Choroid plexus epithelial cell (primary cell): ENCODE measurements at regions not wholly inside any gene's neighbourhood (a gene's known extent, or its start where the extent isn't known, plus 50 kb on each side); places are given as distances from the start of the nearest gene placed in this dataset.

ENCODE experiments used
- DNase-seq: peaks from one replicate; pipeline ENCODE4 v3.0.0-alpha.2; 2010; ENCODE audit warnings: low read depth
- H3K4me3 ChIP-seq: 2 replicates; pipeline ENCODE4 v1.5.1; 2011; ENCODE audit warnings: low read depth, mild to moderate bottlenecking, control low read depth, low read length, moderate library complexity
- TF ChIP-seq, protein P1 (sequence below): conservative IDR thresholded peaks from 2 replicates; pipeline ENCODE4 v1.5.1; 2011; ENCODE audit warnings: low read depth, mild to moderate bottlenecking, control low read depth, inconsistent platforms, low read length, moderate library complexity

DNA sequence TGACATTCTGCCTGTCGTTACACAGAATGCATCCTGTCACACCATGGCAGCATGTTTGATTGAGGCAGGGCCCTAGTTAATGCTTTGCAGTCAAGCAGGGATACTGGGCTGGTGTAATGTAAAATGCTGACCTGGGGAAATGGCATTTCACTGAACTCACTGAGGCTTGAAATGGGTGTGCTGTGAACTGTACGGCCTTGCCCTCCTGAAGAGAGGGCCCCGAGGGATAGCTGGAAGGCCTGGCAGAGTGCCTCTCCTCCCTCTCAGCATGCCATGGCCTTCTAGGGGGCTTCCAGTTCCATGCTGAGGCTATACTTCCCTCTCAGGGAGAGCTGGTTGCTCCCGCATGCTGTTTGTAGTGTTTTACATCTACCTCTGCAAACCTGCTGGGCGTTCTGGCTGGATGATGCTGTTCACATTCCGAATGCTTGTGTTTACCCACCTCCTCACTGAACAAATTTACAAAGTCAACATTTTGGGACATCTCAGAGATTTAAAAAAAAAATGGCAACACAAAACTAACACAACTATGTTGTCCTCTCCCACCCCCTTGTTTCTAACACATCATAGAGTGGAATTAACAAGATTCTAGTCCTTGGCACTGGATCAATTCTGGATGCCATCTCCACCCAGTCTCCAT lies 416.7 kb upstream of the CADM1 start:
- TF ChIP-seq, protein P1, sequence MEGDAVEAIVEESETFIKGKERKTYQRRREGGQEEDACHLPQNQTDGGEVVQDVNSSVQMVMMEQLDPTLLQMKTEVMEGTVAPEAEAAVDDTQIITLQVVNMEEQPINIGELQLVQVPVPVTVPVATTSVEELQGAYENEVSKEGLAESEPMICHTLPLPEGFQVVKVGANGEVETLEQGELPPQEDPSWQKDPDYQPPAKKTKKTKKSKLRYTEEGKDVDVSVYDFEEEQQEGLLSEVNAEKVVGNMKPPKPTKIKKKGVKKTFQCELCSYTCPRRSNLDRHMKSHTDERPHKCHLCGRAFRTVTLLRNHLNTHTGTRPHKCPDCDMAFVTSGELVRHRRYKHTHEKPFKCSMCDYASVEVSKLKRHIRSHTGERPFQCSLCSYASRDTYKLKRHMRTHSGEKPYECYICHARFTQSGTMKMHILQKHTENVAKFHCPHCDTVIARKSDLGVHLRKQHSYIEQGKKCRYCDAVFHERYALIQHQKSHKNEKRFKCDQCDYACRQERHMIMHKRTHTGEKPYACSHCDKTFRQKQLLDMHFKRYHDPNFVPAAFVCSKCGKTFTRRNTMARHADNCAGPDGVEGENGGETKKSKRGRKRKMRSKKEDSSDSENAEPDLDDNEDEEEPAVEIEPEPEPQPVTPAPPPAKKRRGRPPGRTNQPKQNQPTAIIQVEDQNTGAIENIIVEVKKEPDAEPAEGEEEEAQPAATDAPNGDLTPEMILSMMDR: no peak
- H3K4me3 ChIP-seq: no peak overlapping the region

DNA sequence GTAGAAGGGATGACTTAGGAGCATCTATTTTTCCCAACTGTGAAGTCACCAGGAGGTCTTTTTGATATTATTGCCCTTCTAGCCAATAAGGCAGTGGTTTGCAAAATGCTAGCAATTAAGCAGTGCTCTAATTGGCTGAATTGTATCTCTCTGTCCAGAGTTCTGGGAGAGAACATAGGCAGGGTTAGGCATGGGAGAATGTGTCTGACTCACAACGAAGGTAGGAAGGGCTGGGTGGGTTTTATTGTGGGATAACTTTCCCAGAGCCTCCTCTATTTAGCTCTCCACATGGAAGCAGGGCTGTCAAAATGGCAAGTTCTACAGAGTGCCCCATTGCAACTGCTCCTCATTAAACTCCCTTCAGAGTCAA lies 415.9 kb upstream of the CADM1 start:
- TF ChIP-seq, protein P1: no peak
- no peak overlapping the region for H3K4me3 ChIP-seq
- no peak for DNase-seq

More for the DNA sequence above, 416.7 kb upstream of the CADM1 start:
- no peak for DNase-seq

DNA sequence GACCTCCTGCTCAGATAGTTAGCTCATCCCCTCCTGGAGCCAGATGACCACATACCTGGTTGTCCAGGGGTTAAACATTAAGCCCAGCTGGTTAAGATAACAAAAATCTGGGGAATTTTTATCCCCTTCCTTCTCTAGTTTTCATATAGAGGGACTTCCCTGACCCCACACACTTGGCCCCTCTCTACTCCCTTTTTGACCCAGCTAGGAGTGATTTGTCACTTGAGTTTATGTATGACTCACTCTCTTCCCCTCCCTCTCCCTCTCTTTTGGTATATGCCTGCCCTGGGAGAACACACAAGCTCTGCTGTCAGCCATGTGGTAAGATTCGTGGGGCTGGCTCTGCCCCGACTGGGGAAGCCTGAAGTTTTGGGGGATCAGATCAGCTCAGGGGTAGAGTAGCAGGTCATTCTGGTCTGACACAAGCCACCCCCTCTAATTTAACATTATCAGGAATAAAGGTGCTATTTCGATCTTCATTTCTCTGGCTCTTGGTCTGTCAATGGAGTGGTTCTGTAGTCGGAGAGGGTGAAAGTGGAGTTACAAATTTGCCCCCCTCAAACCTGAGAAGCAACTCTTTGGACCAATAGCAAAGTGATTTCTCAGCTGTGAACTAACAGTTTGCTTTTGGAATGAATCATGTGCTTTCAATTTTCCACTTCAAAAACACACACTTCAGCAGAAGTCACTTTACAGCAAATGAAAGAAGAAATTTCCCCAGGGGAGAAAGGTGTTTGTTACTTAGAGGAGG lies 415.3 kb upstream of the CADM1 start:
- TF ChIP-seq, protein P1: no peak
- DNase-seq: no peak
- H3K4me3 ChIP-seq: no peak overlapping the region

DNA sequence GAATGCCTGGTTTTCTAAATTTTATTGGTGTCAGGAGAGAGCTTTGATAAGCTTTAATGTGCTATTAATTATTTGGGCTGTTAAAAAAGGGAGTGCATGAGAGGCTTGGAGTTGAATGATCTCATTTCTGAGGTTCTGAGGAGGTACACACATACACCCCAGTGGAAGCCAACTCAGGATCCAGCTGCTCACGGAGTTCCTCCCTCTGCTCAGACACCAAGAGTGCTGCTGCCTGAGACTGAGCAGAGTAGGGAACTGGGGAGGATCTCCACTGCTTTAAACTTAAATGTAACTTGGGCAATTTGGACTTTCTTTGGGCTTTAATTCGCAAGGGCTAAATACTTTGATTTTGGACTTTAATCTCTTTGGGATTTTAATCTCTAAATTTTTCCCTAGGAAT lies 414.4 kb upstream of the CADM1 start:
- TF ChIP-seq, protein P1: no peak
- no peak for DNase-seq
- no peak overlapping the region for H3K4me3 ChIP-seq

DNA sequence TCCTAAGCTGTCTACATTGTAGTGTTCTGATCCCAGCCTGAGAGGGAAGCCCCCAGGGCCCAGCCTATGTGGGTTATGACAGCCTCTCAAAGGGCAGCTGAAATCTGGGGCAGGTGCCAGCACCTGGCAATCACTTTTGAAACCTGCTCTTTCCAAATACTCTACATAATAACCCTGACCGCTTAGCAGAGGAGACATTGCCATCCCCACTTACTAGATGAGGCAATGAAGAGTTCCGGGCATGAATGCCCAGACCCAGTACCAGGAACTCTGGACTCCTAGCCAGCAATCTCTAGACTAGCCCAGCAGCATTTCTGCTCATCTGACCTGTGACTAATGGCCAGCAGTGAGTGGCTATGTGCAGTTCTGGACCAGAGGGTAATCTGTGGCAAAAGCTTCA lies 412.4 kb upstream of the CADM1 start:
- TF ChIP-seq, protein P1: no peak

DNA sequence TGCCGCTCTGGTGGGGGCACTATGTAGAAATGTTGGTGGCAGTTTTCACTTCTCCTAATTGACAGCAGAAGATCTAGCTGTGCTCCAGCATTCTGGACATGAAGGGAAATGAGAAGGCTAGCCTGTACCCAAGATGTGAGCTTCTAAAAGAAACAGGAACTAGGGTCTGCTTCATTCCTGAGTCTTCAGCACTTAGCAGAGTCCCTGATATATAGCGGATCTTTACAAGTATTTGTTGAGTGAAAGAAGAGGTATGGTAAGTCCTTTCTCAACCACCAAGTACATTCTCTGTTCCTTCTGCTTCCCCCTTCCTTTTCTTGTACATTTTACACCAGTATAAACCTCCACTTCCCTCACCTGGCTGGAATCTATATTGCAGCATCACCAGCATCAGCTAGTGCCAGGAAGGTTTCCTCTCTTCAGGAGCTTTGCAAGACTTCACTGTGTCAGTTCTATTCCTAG lies 408.3 kb upstream of the CADM1 start:
- no peak for DNase-seq
- TF ChIP-seq, protein P1: no peak
- H3K4me3 ChIP-seq: no peak overlapping the region

More for the DNA sequence above, 412.4 kb upstream of the CADM1 start:
- DNase-seq: no peak
- no peak overlapping the region for H3K4me3 ChIP-seq
